ENCODE measurements at regions not wholly inside any gene's neighbourhood (a gene's known extent, or its start where the extent isn't known, plus 50 kb on each side); places are given as distances from the start of the nearest gene placed in this dataset.

GRCh38 chr1:228868731-228869024 is 133.4 kb downstream of the RHOU start:
- H3K4me1 ChIP-seq (ENCODE audit: control insufficient read depth, insufficient read depth, low read length, poor library complexity, severe bottlenecking), result peaks cover 29% of the 10 kb centered on the region
- 77 to 86% methylated on average over 2 of the region's 3 CpGs for WGBS, 2 experiments (ENCODE audit: insufficient coverage in 2 of 2)
- H3K36me3 ChIP-seq (ENCODE audit: control insufficient read depth, insufficient read depth, low read length), result no peaks in the 10 kb centered on the region
- H3K4me3 ChIP-seq (ENCODE audit: extremely low read depth, insufficient read depth, low read length, poor library complexity, severe bottlenecking), result no peak overlapping the region
- no peaks in the 10 kb centered on the region for H3K9me3 ChIP-seq (ENCODE audit: control insufficient read depth, low read length)
- no peak overlapping the region for H3K27ac ChIP-seq (ENCODE audit: low read depth, low read length, severe bottlenecking)

- H3K9me3 ChIP-seq (ENCODE audit: control insufficient read depth, low read length), result no peaks in the 10 kb centered on the region
- H3K36me3 ChIP-seq (ENCODE audit: control insufficient read depth, insufficient read depth, low read length), result no peaks in the 10 kb centered on the region
- H3K4me1 ChIP-seq (ENCODE audit: control insufficient read depth, insufficient read depth, low read length, poor library complexity, severe bottlenecking), result peaks cover 31% of the 10 kb centered on the region
- H3K4me3 ChIP-seq (ENCODE audit: extremely low read depth, insufficient read depth, low read length, poor library complexity, severe bottlenecking), result no peak overlapping the region
- 90 to 96% methylated on average over 5 to 6 of the region's 7 CpGs for WGBS, 2 experiments (ENCODE audit: insufficient coverage in 2 of 2)
- no peak overlapping the region for H3K27ac ChIP-seq (ENCODE audit: low read depth, low read length, severe bottlenecking)
Measured at GRCh38 chr1:228869312-228869824, 134.1 kb downstream of the RHOU start.

GRCh38 chr1:228870041-228870713 is 134.9 kb downstream of the RHOU start:
- Histone ChIP-seq H3K4me1 (ENCODE audit: control insufficient read depth, insufficient read depth, low read length, poor library complexity, severe bottlenecking) (peaks cover 27% of the 10 kb centered on the region), H3K4me3 (ENCODE audit: extremely low read depth, insufficient read depth, low read length, poor library complexity, severe bottlenecking) (no peak overlapping the region), H3K27ac (ENCODE audit: low read depth, low read length, severe bottlenecking) (no peak overlapping the region), H3K9me3 (ENCODE audit: control insufficient read depth, low read length) (no peaks in the 10 kb centered on the region), H3K36me3 (ENCODE audit: control insufficient read depth, insufficient read depth, low read length) (no peaks in the 10 kb centered on the region)
- WGBS, 2 experiments (ENCODE audit: insufficient coverage in 2 of 2), result 87 to 97% methylated on average over 6 to 8 of the region's 9 CpGs

GRCh38 chr1:228871314-228872061 is 136.2 kb downstream of the RHOU start:
- 84 to 98% methylated on average over 6 to 8 of the region's 8 CpGs for WGBS, 2 experiments (ENCODE audit: insufficient coverage in 2 of 2)
- peak overlapping the region; percentile 56 for H3K27ac ChIP-seq (ENCODE audit: low read depth, low read length, severe bottlenecking)
- no peak overlapping the region for H3K4me3 ChIP-seq (ENCODE audit: extremely low read depth, insufficient read depth, low read length, poor library complexity, severe bottlenecking)

GRCh38 chr1:228872080-228872479 is 136.8 kb downstream of the RHOU start:
- WGBS, 2 experiments (ENCODE audit: insufficient coverage in 2 of 2), result 82 to 86% methylated on average over 3 to 4 of the region's 7 CpGs
- no peaks in the 10 kb centered on the region for H3K36me3 ChIP-seq (ENCODE audit: control insufficient read depth, insufficient read depth, low read length)
- H3K9me3 ChIP-seq (ENCODE audit: control insufficient read depth, low read length), result no peaks in the 10 kb centered on the region
- H3K4me1 ChIP-seq (ENCODE audit: control insufficient read depth, insufficient read depth, low read length, poor library complexity, severe bottlenecking), result peaks cover 17% of the 10 kb centered on the region
- H3K4me3 ChIP-seq (ENCODE audit: extremely low read depth, insufficient read depth, low read length, poor library complexity, severe bottlenecking), result no peak overlapping the region
- peak overlapping the region; percentile 56 for H3K27ac ChIP-seq (ENCODE audit: low read depth, low read length, severe bottlenecking)

More at GRCh38 chr1:228871314-228872061, 136.2 kb downstream of the RHOU start:
- Histone ChIP-seq H3K9me3 (ENCODE audit: control insufficient read depth, low read length) (no peaks in the 10 kb centered on the region), H3K36me3 (ENCODE audit: control insufficient read depth, insufficient read depth, low read length) (no peaks in the 10 kb centered on the region), H3K4me1 (ENCODE audit: control insufficient read depth, insufficient read depth, low read length, poor library complexity, severe bottlenecking) (peaks cover 23% of the 10 kb centered on the region)

- no peak overlapping the region for H3K4me3 ChIP-seq (ENCODE audit: extremely low read depth, insufficient read depth, low read length, poor library complexity, severe bottlenecking)
- 89 to 91% methylated on average over 3 of the region's 3 CpGs for WGBS, 2 experiments (ENCODE audit: insufficient coverage in 2 of 2)
- no peaks in the 10 kb centered on the region for H3K9me3 ChIP-seq (ENCODE audit: control insufficient read depth, low read length)
- no peak overlapping the region for H3K27ac ChIP-seq (ENCODE audit: low read depth, low read length, severe bottlenecking)
- H3K4me1 ChIP-seq (ENCODE audit: control insufficient read depth, insufficient read depth, low read length, poor library complexity, severe bottlenecking), result peaks cover 12% of the 10 kb centered on the region
- H3K36me3 ChIP-seq (ENCODE audit: control insufficient read depth, insufficient read depth, low read length), result no peaks in the 10 kb centered on the region
Measured at GRCh38 chr1:228873709-228874108, 138.4 kb downstream of the RHOU start.

GRCh38 chr1:228875741-228876140 is 140.5 kb downstream of the RHOU start:
- Histone ChIP-seq H3K9me3 (ENCODE audit: control insufficient read depth, low read length) (no peaks in the 10 kb centered on the region), H3K4me3 (ENCODE audit: extremely low read depth, insufficient read depth, low read length, poor library complexity, severe bottlenecking) (no peak overlapping the region), H3K27ac (ENCODE audit: low read depth, low read length, severe bottlenecking) (no peak overlapping the region), H3K4me1 (ENCODE audit: control insufficient read depth, insufficient read depth, low read length, poor library complexity, severe bottlenecking) (peaks cover 12% of the 10 kb centered on the region), H3K36me3 (ENCODE audit: control insufficient read depth, insufficient read depth, low read length) (no peaks in the 10 kb centered on the region)
- WGBS, 2 experiments (ENCODE audit: insufficient coverage in 2 of 2), result 90 to 100% methylated on average over 1 to 2 of the region's 3 CpGs

- Histone ChIP-seq H3K9me3 (ENCODE audit: control insufficient read depth, low read length) (no peaks in the 10 kb centered on the region), H3K36me3 (ENCODE audit: control insufficient read depth, insufficient read depth, low read length) (no peaks in the 10 kb centered on the region), H3K4me1 (ENCODE audit: control insufficient read depth, insufficient read depth, low read length, poor library complexity, severe bottlenecking) (peaks cover 12% of the 10 kb centered on the region), H3K27ac (ENCODE audit: low read depth, low read length, severe bottlenecking) (no peak overlapping the region), H3K4me3 (ENCODE audit: extremely low read depth, insufficient read depth, low read length, poor library complexity, severe bottlenecking) (no peak overlapping the region)
- WGBS, 2 experiments (ENCODE audit: insufficient coverage in 2 of 2), result 89 to 91% methylated on average over 3 to 4 of the region's 4 CpGs
Measured at GRCh38 chr1:228876187-228876586, 140.9 kb downstream of the RHOU start.

GRCh38 chr1:228879164-228879563 is 143.9 kb downstream of the RHOU start:
- H3K9me3 ChIP-seq (ENCODE audit: control insufficient read depth, low read length), result peaks cover 4% of the 10 kb centered on the region
- H3K4me1 ChIP-seq (ENCODE audit: control insufficient read depth, insufficient read depth, low read length, poor library complexity, severe bottlenecking), result no peaks in the 10 kb centered on the region
- H3K27ac ChIP-seq (ENCODE audit: low read depth, low read length, severe bottlenecking), result no peak overlapping the region
- no peak overlapping the region for H3K4me3 ChIP-seq (ENCODE audit: extremely low read depth, insufficient read depth, low read length, poor library complexity, severe bottlenecking)
- no peaks in the 10 kb centered on the region for H3K36me3 ChIP-seq (ENCODE audit: control insufficient read depth, insufficient read depth, low read length)
- WGBS, 2 experiments (ENCODE audit: insufficient coverage in 2 of 2), result 83% methylated on average over 1 of the region's 2 CpGs; no CpG with 5 or more reads in 1 of the 2 experiments

GRCh38 chr1:228882041-228882770 is 146.9 kb downstream of the RHOU start:
- Histone ChIP-seq H3K27ac (ENCODE audit: low read depth, low read length, severe bottlenecking) (peak overlapping the region; percentile 16), H3K4me1 (ENCODE audit: control insufficient read depth, insufficient read depth, low read length, poor library complexity, severe bottlenecking) (no peaks in the 10 kb centered on the region), H3K9me3 (ENCODE audit: control insufficient read depth, low read length) (peaks cover 7% of the 10 kb centered on the region), H3K4me3 (ENCODE audit: extremely low read depth, insufficient read depth, low read length, poor library complexity, severe bottlenecking) (no peak overlapping the region), H3K36me3 (ENCODE audit: control insufficient read depth, insufficient read depth, low read length) (no peaks in the 10 kb centered on the region)
- 65 to 71% methylated on average over 2 to 3 of the region's 4 CpGs for WGBS, 2 experiments (ENCODE audit: insufficient coverage in 2 of 2)

Data from mesodermal cell (in vitro differentiated cells).